ENCODE measurements at regions not wholly inside any gene's neighbourhood (a gene's known extent, or its start where the extent isn't known, plus 50 kb on each side); places are given as distances from the start of the nearest gene placed in this dataset.

GRCh38 chr22:19634226-19634975, 79.9 kb upstream of the SEPTIN5 start:
- no peak overlapping the region for H3K27ac ChIP-seq (replicated peaks)
- H3K9me3 ChIP-seq (replicated peaks): no peaks in the 10 kb centered on the region
- no peaks in the 10 kb centered on the region for H3K36me3 ChIP-seq
- intact Hi-C loops (cut with micrococcal nuclease): loop anchor here (5.0 kb wide), 1 partner anchor 137 kb away; no protein-coding TSS in a partner anchor
- no peak for TF ChIP-seq CTCF (IDR thresholded peaks at IDR 0.05; ENCODE audit: borderline replicate concordance)
- DNase-seq: no peak
- H3K4me1 ChIP-seq: peaks cover 4% of the 10 kb centered on the region
- no peak overlapping the region for H3K4me3 ChIP-seq
- peaks cover 4% of the 10 kb centered on the region for H3K27me3 ChIP-seq (ENCODE audit: low read depth)

- Histone ChIP-seq H3K4me1 (no peaks in the 10 kb centered on the region), H3K27ac (replicated peaks) (no peak overlapping the region), H3K27me3 (ENCODE audit: low read depth) (peaks cover 6% of the 10 kb centered on the region), H3K36me3 (no peaks in the 10 kb centered on the region), H3K4me3 (no peak overlapping the region), H3K9me3 (replicated peaks) (no peaks in the 10 kb centered on the region)
- no peak for TF ChIP-seq CTCF (IDR thresholded peaks at IDR 0.05; ENCODE audit: borderline replicate concordance)
- intact Hi-C loops (cut with micrococcal nuclease): no loop called here
- no peak for DNase-seq
These were observed 78.7 kb upstream of the SEPTIN5 start for GRCh38 chr22:19635644-19636043.

- TF ChIP-seq CTCF (IDR thresholded peaks at IDR 0.05; ENCODE audit: borderline replicate concordance): no peak
- Histone ChIP-seq H3K9me3 (replicated peaks) (no peaks in the 10 kb centered on the region), H3K27me3 (ENCODE audit: low read depth) (peaks cover 14% of the 10 kb centered on the region), H3K4me3 (no peak overlapping the region), H3K36me3 (no peaks in the 10 kb centered on the region), H3K27ac (replicated peaks) (no peak overlapping the region), H3K4me1 (no peaks in the 10 kb centered on the region)
- no peak for DNase-seq
- intact Hi-C loops (cut with micrococcal nuclease): no loop called here
These were observed 77.5 kb upstream of the SEPTIN5 start for GRCh38 chr22:19636696-19637407.

GRCh38 chr22:19637408-19638281, 76.7 kb upstream of the SEPTIN5 start:
- H3K4me3 ChIP-seq: no peak overlapping the region
- H3K9me3 ChIP-seq (replicated peaks): no peaks in the 10 kb centered on the region
- no peak overlapping the region for H3K27ac ChIP-seq (replicated peaks)
- peaks cover 21% of the 10 kb centered on the region for H3K27me3 ChIP-seq (ENCODE audit: low read depth)
- no peaks in the 10 kb centered on the region for H3K36me3 ChIP-seq
- DNase-seq: no peak
- TF ChIP-seq CTCF (IDR thresholded peaks at IDR 0.05; ENCODE audit: borderline replicate concordance): no peak
- intact Hi-C loops (cut with micrococcal nuclease): no loop called here
- no peaks in the 10 kb centered on the region for H3K4me1 ChIP-seq

- no peak overlapping the region for H3K4me3 ChIP-seq
- no peaks in the 10 kb centered on the region for H3K36me3 ChIP-seq
- H3K9me3 ChIP-seq (replicated peaks): no peaks in the 10 kb centered on the region
- intact Hi-C loops (cut with micrococcal nuclease): no loop called here
- H3K4me1 ChIP-seq: no peaks in the 10 kb centered on the region
- no peak overlapping the region for H3K27ac ChIP-seq (replicated peaks)
- TF ChIP-seq CTCF (IDR thresholded peaks at IDR 0.05; ENCODE audit: borderline replicate concordance): no peak
- no peak for DNase-seq
- peaks cover 27% of the 10 kb centered on the region for H3K27me3 ChIP-seq (ENCODE audit: low read depth)
These were observed 75.9 kb upstream of the SEPTIN5 start for GRCh38 chr22:19638282-19639015.
